Kidney tubule cell (primary cell): ENCODE measurements at regions not wholly inside any gene's neighbourhood (a gene's known extent, or its start where the extent isn't known, plus 50 kb on each side); places are given as distances from the start of the nearest gene placed in this dataset.
"Not testable (repeated sequence)": the region's sequence is repeated elsewhere in the genome, so short reads cannot be mapped to it uniquely, and the experiment has no call there.

Experiments
- DNase-seq: peaks from one replicate; pipeline ENCODE4 v3.0.0-alpha.2; 2018; ENCODE audit warnings: low spot score

- DNase-seq, result not testable (repeated sequence)
Measured at GRCh38 chr10:45250694-45251075, 64.7 kb downstream of the OR13A1 start.
